ENCODE measurements at regions not wholly inside any gene's neighbourhood (a gene's known extent, or its start where the extent isn't known, plus 50 kb on each side); places are given as distances from the start of the nearest gene placed in this dataset.

DNA sequence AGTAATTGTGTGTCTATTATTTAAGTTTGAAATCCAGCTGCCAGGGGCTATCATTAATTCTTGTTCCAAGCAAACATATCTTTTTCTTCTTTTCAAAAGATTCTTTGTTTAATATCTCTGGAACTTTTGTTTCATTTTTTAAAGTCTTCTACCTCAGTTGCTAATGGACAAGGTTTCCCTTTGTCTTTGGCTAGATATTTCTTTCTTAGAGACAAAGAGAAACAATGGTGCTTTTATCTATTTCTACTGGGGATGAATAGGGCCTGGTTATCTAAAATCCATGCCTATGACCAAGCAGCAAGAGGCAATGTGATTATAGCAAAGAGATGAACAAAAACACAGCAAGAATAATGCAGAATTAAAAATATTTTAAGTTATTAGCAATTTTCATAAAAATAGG, 661.3 kb upstream of the KLF12 start:
- TF ChIP-seq EZH2 (optimal IDR thresholded peaks at IDR 0.05; ENCODE audit: low read depth, low read length) (no peak), EZH2phosphoT487 (IDR thresholded peaks at IDR 0.05; ENCODE audit: low read length) (no peak)
- TF ChIP-seq, protein P1, sequence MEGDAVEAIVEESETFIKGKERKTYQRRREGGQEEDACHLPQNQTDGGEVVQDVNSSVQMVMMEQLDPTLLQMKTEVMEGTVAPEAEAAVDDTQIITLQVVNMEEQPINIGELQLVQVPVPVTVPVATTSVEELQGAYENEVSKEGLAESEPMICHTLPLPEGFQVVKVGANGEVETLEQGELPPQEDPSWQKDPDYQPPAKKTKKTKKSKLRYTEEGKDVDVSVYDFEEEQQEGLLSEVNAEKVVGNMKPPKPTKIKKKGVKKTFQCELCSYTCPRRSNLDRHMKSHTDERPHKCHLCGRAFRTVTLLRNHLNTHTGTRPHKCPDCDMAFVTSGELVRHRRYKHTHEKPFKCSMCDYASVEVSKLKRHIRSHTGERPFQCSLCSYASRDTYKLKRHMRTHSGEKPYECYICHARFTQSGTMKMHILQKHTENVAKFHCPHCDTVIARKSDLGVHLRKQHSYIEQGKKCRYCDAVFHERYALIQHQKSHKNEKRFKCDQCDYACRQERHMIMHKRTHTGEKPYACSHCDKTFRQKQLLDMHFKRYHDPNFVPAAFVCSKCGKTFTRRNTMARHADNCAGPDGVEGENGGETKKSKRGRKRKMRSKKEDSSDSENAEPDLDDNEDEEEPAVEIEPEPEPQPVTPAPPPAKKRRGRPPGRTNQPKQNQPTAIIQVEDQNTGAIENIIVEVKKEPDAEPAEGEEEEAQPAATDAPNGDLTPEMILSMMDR (IDR thresholded peaks at IDR 0.05; ENCODE audit: low read length) = no peak
